ENCODE measurements at regions not wholly inside any gene's neighbourhood (a gene's known extent, or its start where the extent isn't known, plus 50 kb on each side); places are given as distances from the start of the nearest gene placed in this dataset.

- FAIRE-seq (no peak), ATAC-seq (no peak), DNase-seq (peak in 1 of 6 donors; percentile 10)
- intact Hi-C loops (cut with DNase I), result no loop called here
- H3K36me3 ChIP-seq, result peaks cover 14 to 87% (median 53%) of the 10 kb centered on the region in 3 donors
- TF ChIP-seq CTCF (IDR thresholded peaks at IDR 0.05), result no peak
- 78 to 82% methylated on average over 12 of the region's 12 CpGs for WGBS, 2 donors
- no peak overlapping the region for H3K27ac ChIP-seq
- H3K9me3 ChIP-seq, result peaks cover 0 to 65% (median 9%) of the 10 kb centered on the region in 4 donors
- H3K4me3 ChIP-seq, result no peak overlapping the region
- no peaks in the 10 kb centered on the region for H3K27me3 ChIP-seq
- no peaks in the 10 kb centered on the region for H3K4me1 ChIP-seq
Observed at GRCh38 chr15:25066708-25067107, 111.9 kb downstream of the SNRPN start.

GRCh38 chr15:25067725-25068309 lies 113.0 kb downstream of the SNRPN start:
- H3K9me3 ChIP-seq, result peaks cover 0 to 62% (median 9%) of the 10 kb centered on the region in 4 donors
- no peaks in the 10 kb centered on the region for H3K4me1 ChIP-seq
- ATAC-seq (no peak), FAIRE-seq (no peak), DNase-seq (peak in 1 of 6 donors; percentile 9)
- H3K27ac ChIP-seq, result no peak overlapping the region
- no peak for TF ChIP-seq CTCF (IDR thresholded peaks at IDR 0.05)
- H3K4me3 ChIP-seq, result no peak overlapping the region
- H3K27me3 ChIP-seq, result no peaks in the 10 kb centered on the region
- peaks cover 19 to 87% (median 61%) of the 10 kb centered on the region in 3 donors for H3K36me3 ChIP-seq
- intact Hi-C loops (cut with DNase I), result no loop called here
- WGBS, 2 donors, result 80 to 88% methylated on average over 12 of the region's 12 CpGs

- H3K27me3 ChIP-seq, result no peaks in the 10 kb centered on the region
- H3K27ac ChIP-seq, result no peak overlapping the region
- H3K36me3 ChIP-seq, result peaks cover 19 to 87% (median 59%) of the 10 kb centered on the region in 3 donors
- H3K4me1 ChIP-seq, result no peaks in the 10 kb centered on the region
- TF ChIP-seq CTCF (IDR thresholded peaks at IDR 0.05), result no peak
- WGBS, 2 donors, result 79 to 84% methylated on average over 10 of the region's 10 CpGs
- DNase-seq (peak in 1 of 6 donors; percentile 14), ATAC-seq (no peak), FAIRE-seq (no peak)
- no peak overlapping the region for H3K4me3 ChIP-seq
- intact Hi-C loops (cut with DNase I), result no loop called here
- peaks cover 0 to 60% (median 11%) of the 10 kb centered on the region in 4 donors for H3K9me3 ChIP-seq
Observed at GRCh38 chr15:25068696-25069095, 113.9 kb downstream of the SNRPN start.

- H3K36me3 ChIP-seq, result peaks cover 21 to 87% (median 65%) of the 10 kb centered on the region in 3 donors
- ATAC-seq, result no peak
- H3K27me3 ChIP-seq, result no peaks in the 10 kb centered on the region
- no peak for FAIRE-seq
- H3K27ac ChIP-seq, result no peak overlapping the region
- no peak overlapping the region for H3K4me3 ChIP-seq
- DNase-seq, result no peak
- TF ChIP-seq CTCF (IDR thresholded peaks at IDR 0.05), result no peak
- no peaks in the 10 kb centered on the region for H3K4me1 ChIP-seq
- 90 to 94% methylated on average over 10 of the region's 10 CpGs for WGBS, 2 donors
- peaks cover 0 to 51% (median 15%) of the 10 kb centered on the region in 4 donors for H3K9me3 ChIP-seq
- intact Hi-C loops (cut with DNase I), result no loop called here
Observed at GRCh38 chr15:25070353-25070963, 115.7 kb downstream of the SNRPN start.
